KMS-11 (cell line): ENCODE measurements at regions not wholly inside any gene's neighbourhood (a gene's known extent, or its start where the extent isn't known, plus 50 kb on each side); places are given as distances from the start of the nearest gene placed in this dataset.

ENCODE experiments used
- H2AFZ ChIP-seq: fragments of 200-600 bp; sonication (generic); 2 replicates; pipeline ENCODE4 v1.6.1; 2016; ENCODE audit warnings: antibody characterized with exemption, mixed run types, low read depth
- H3K27ac ChIP-seq: fragments of 200-600 bp; sonication (generic); 2 replicates; pipeline ENCODE4 v1.6.1; 2016; ENCODE audit warnings: mild to moderate bottlenecking, mixed run types
- H3K27me3 ChIP-seq: fragments of 200-600 bp; sonication (generic); 2 replicates; pipeline ENCODE4 v1.6.1; 2017; ENCODE audit warnings: mild to moderate bottlenecking, low read depth, mixed run types, moderate library complexity; ENCODE audit not compliant: insufficient read depth
- H3K36me3 ChIP-seq: fragments of 200-600 bp; sonication (generic); 2 replicates; pipeline ENCODE4 v1.6.1; 2017; ENCODE audit warnings: mild to moderate bottlenecking, mixed run types; ENCODE audit not compliant: insufficient read depth
- H3K4me1 ChIP-seq: fragments of 200-600 bp; sonication (generic); 2 replicates; pipeline ENCODE4 v1.6.1; 2016; ENCODE audit warnings: mild to moderate bottlenecking, low read depth, mixed run types; ENCODE audit not compliant: poor library complexity, severe bottlenecking
- H3K4me2 ChIP-seq: fragments of 200-600 bp; sonication (generic); 2 replicates; pipeline ENCODE4 v1.7.0; 2016; ENCODE audit warnings: mild to moderate bottlenecking, mixed run types
- H3K4me3 ChIP-seq: fragments of 200-600 bp; sonication (generic); IDR thresholded peaks from 2 replicates; pipeline ENCODE4 v1.6.1; 2017; ENCODE audit warnings: low read depth, low read length, mixed read lengths; ENCODE audit not compliant: insufficient read depth
- H3K79me2 ChIP-seq: fragments of 200-600 bp; sonication (generic); 2 replicates; pipeline ENCODE4 v1.6.1; 2016; ENCODE audit warnings: low read depth, mixed run types; ENCODE audit not compliant: insufficient read depth
- H3K9ac ChIP-seq: fragments of 200-600 bp; sonication (generic); 2 replicates; pipeline ENCODE4 v1.6.1; 2016; ENCODE audit warnings: mild to moderate bottlenecking, mixed run types
- H4K20me1 ChIP-seq: fragments of 200-600 bp; sonication (generic); 2 replicates; pipeline ENCODE4 v1.6.1; 2016; ENCODE audit warnings: mild to moderate bottlenecking, mixed run types; ENCODE audit not compliant: insufficient read depth
- CTCF ChIP-seq: fragments of 200-600 bp; sonication (generic); conservative IDR thresholded peaks from 2 replicates; pipeline ENCODE4 v1.6.1; 2017; ENCODE audit warnings: low read depth, mild to moderate bottlenecking, antibody characterized with exemption, low read length, moderate library complexity, mixed read lengths

DNA sequence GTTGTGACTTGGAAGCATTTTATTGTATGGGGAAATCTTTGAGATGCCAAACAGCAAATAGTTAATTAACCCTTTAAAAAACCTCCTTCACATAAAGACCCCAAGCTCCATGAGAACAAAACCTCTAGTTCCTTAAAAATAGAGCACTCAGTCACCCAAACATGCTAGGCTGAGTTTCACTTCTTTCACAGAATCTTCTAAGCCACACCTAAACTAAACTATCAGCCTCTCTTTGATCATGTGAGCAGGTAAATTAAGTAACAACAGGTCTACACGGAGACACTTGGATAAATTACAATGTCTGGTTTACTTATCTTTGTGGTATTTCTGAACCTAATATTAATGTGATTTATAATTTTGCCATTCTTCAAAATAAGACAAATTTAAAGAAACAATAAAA, 205.2 kb upstream of the MARCKS start:
- H3K4me1 ChIP-seq, result no peaks in the 10 kb centered on the region
- TF ChIP-seq CTCF, result no peak
- H4K20me1 ChIP-seq, result no peaks in the 10 kb centered on the region
- H2AFZ ChIP-seq, result no peak overlapping the region
- H3K9ac ChIP-seq, result no peak overlapping the region
- H3K27ac ChIP-seq, result no peak overlapping the region
- no peak overlapping the region for H3K4me3 ChIP-seq
- H3K36me3 ChIP-seq, result no peaks in the 10 kb centered on the region
- H3K79me2 ChIP-seq, result no peaks in the 10 kb centered on the region
- H3K4me2 ChIP-seq, result no peak overlapping the region
- H3K27me3 ChIP-seq, result no peaks in the 10 kb centered on the region

- H3K79me2 ChIP-seq, result no peaks in the 10 kb centered on the region
- no peak for TF ChIP-seq CTCF
- H2AFZ ChIP-seq, result no peak overlapping the region
- H3K9ac ChIP-seq, result no peak overlapping the region
- no peak overlapping the region for H3K4me2 ChIP-seq
- H3K27ac ChIP-seq, result no peak overlapping the region
- H3K4me1 ChIP-seq, result no peaks in the 10 kb centered on the region
- H4K20me1 ChIP-seq, result no peaks in the 10 kb centered on the region
- H3K4me3 ChIP-seq, result no peak overlapping the region
- no peaks in the 10 kb centered on the region for H3K27me3 ChIP-seq
- no peaks in the 10 kb centered on the region for H3K36me3 ChIP-seq
These were observed 203.9 kb upstream of the MARCKS start for GRCh38 chr6:113653275-113653674.

GRCh38 chr6:113654396-113654795, 202.7 kb upstream of the MARCKS start:
- H3K4me2 ChIP-seq, result no peak overlapping the region
- H3K36me3 ChIP-seq, result no peaks in the 10 kb centered on the region
- no peaks in the 10 kb centered on the region for H4K20me1 ChIP-seq
- H2AFZ ChIP-seq, result no peak overlapping the region
- no peak overlapping the region for H3K4me3 ChIP-seq
- H3K9ac ChIP-seq, result no peak overlapping the region
- no peak for TF ChIP-seq CTCF
- no peak overlapping the region for H3K27ac ChIP-seq
- no peaks in the 10 kb centered on the region for H3K4me1 ChIP-seq
- H3K27me3 ChIP-seq, result no peaks in the 10 kb centered on the region
- H3K79me2 ChIP-seq, result no peaks in the 10 kb centered on the region

DNA sequence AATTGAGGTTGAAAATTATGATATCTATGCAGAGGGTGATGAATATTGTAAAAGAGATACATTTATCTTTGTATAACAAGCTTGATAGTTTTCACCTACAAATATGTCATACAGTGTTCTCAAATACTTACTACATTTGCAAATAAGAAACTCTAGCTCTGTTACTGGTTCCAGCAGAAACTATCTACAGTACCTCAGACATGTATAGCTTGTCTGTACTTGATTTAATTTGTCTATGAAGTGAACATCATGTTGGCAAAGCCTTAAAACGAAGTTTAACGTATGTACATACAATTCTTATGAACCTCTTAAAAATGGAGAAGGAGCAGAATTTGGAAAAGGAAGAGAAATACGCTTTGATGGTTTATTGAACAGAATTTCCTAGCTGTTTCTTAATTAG, 201.4 kb upstream of the MARCKS start:
- no peak overlapping the region for H2AFZ ChIP-seq

More for the DNA sequence above, 201.4 kb upstream of the MARCKS start:
- Histone ChIP-seq H3K27me3 (no peaks in the 10 kb centered on the region), H3K4me2 (no peak overlapping the region), H3K79me2 (no peaks in the 10 kb centered on the region), H3K36me3 (no peaks in the 10 kb centered on the region), H4K20me1 (no peaks in the 10 kb centered on the region), H3K4me1 (no peaks in the 10 kb centered on the region), H3K27ac (no peak overlapping the region), H3K4me3 (no peak overlapping the region), H3K9ac (no peak overlapping the region)
- TF ChIP-seq CTCF, result no peak
